Suppressor macrophage treated with lipopolysaccharide for 4 hours (primary cell): ENCODE measurements at regions not wholly inside any gene's neighbourhood (a gene's known extent, or its start where the extent isn't known, plus 50 kb on each side); places are given as distances from the start of the nearest gene placed in this dataset.

Experiments used
- DNase-seq: peaks from one replicate; pipeline ENCODE4 v3.0.0-alpha.2; 2020

DNA sequence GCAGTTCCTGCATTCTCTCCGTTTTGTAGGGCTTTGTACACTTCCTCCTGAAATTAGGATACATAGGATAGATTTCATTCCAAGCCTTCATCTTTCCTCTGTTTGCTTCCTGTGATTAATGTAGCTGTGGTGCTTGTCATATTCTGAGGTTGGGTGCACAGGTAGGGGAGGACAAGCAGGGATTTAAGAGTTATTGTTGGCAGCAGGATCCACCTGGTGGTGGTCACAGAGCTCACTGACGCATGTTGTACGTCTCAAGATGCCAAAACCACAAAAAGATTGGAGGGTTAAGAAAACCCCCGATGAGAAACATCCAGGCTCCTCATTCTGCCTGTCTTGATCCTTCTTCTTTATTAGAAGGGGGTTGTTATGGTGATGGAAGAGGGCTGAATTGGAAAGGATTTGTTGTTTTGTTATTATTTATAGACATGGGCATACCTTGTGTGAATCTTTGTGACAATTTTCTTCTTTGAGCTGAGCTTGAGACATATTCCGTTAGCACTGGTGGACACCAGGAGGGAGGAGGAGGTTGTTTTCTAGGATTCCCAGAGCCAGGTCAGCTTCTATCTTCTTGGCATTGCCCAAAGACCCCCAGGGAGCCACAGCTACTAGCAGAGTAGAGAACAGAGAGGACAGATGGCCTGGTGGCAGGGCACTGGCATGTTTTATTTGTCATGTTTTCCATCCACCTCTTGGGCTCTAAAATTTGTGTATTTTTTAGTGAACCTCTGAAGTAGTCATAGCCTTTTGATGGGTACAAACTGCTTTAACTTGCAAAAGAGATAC lies 57.7 kb upstream of the LARS2 start:
- DNase-seq = no peak

DNA sequence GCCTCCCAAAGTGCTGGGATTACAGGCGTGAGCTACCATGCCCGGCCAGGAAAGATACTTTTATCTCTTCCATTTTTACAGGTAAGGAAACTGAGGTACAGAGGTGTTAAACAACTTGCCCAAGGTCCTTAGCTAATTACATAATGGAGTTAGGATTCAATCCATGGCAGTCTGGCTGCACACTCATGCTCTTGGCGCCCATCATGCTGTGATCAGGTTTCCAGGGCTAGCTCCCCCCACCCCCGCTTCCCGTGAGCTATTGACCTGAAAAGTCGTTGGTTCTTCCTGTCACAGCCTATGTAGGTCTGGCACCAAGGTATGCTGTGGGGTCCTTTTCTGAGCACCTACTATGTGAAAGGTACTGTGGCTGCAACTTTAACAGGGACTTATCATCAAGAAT lies 55.9 kb upstream of the LARS2 start:
- no peak for DNase-seq

DNA sequence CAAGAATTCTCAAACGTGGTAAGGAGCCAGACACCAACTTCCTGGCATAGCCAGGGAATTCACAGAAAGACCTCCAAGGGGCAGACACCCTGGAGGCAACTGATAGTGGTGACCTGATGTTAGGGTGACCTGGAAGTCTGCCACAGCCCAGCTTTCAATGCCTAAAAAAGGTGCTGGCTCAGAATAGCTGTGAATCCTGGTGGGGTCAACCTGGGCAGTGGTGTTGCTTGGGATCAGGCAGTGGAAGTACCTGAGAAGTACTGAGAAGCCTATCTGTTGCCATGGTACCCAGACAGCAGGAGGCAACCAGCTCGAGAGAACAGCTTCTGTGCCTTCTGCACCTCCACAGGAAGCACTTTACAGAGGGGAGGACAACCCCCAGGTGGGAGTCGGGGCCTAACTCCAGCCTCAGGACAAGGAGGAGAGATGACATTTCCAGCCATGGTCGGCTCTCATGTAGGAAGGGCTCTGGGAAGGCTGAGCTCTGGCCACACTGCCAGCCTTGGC lies 55.4 kb upstream of the LARS2 start:
- DNase-seq = no peak

DNA sequence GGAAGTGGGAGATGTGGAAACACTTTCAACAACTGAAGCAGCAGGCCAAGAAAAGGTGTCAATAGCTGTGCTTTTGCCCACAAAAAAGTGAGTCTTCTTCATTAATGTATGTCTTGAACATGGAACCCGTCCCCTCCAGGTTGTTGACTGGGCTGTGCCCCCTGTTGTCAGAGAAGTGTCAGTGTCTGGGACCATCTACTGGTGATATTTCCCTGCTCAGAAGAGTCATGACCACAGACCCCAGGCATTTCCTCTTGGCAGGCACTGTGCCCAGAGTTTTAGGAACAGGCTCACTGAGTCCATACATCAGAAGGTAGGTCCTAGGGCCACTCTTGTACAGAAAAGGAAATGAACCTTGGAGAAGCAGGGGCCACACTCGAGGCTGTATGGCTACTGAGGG lies 54.8 kb upstream of the LARS2 start:
- no peak for DNase-seq

GRCh38 chr3:45337839-45338470 lies 50.4 kb upstream of the LARS2 start:
- no peak for DNase-seq
